GM23338 (cell line): ENCODE measurements at regions not wholly inside any gene's neighbourhood (a gene's known extent, or its start where the extent isn't known, plus 50 kb on each side); places are given as distances from the start of the nearest gene placed in this dataset.

Experiments used
- ATAC-seq: fragments of 200-7000 bp; cut with Tn5 transposase; 3 replicates; pipeline ENCODE4 v1.9.1; 2020
- DNase-seq: peaks from one replicate; pipeline ENCODE4 v3.0.0-alpha.2; 2015; ENCODE audit warnings: low spot score
- H2AFZ ChIP-seq: fragments of 200-600 bp; sonication (generic); 2 replicates; pipeline ENCODE4 v1.8.0; 2016; ENCODE audit warnings: antibody characterized with exemption, mild to moderate bottlenecking, moderate library complexity
- H3F3A ChIP-seq: fragments of 200-600 bp; sonication (generic); replicated peaks from 2 replicates; pipeline ENCODE4 v1.8.0; 2017; ENCODE audit warnings: antibody characterized with exemption, mixed run types, low read depth
- H3K27ac ChIP-seq: fragments of 200-600 bp; sonication (generic); 2 replicates; pipeline ENCODE4 v1.6.1; 2016; ENCODE audit warnings: low read depth
- H3K27me3 ChIP-seq: fragments of 200-600 bp; sonication (generic); 2 replicates; pipeline ENCODE4 v1.8.0; 2016; ENCODE audit warnings: mild to moderate bottlenecking, mixed run types, moderate library complexity; ENCODE audit not compliant: insufficient read depth
- H3K36me3 ChIP-seq: fragments of 200-600 bp; sonication (generic); 2 replicates; pipeline ENCODE4 v1.8.0; 2016; ENCODE audit warnings: mild to moderate bottlenecking; ENCODE audit not compliant: insufficient read depth
- H3K4me1 ChIP-seq: fragments of 200-600 bp; sonication (generic); 2 replicates; pipeline ENCODE4 v1.8.0; 2016; ENCODE audit warnings: mild to moderate bottlenecking, moderate library complexity; ENCODE audit not compliant: insufficient read depth
- H3K4me2 ChIP-seq: fragments of 200-600 bp; sonication (generic); 2 replicates; pipeline ENCODE4 v1.7.1; 2017; ENCODE audit warnings: mixed run types
- H3K4me3 ChIP-seq: fragments of 200-600 bp; sonication (generic); 2 replicates; pipeline ENCODE4 v1.6.1; 2016; ENCODE audit warnings: mixed run types
- H3K79me2 ChIP-seq: fragments of 200-600 bp; sonication (generic); replicated peaks from 2 replicates; pipeline ENCODE4 v1.8.0; 2017; ENCODE audit warnings: mild to moderate bottlenecking; ENCODE audit not compliant: insufficient read depth
- H3K9me2 ChIP-seq: fragments of 200-600 bp; sonication (generic); 2 replicates; pipeline ENCODE4 v1.8.0; 2017; ENCODE audit not compliant: insufficient read depth
- H4K20me1 ChIP-seq: fragments of 200-600 bp; sonication (generic); replicated peaks from 2 replicates; pipeline ENCODE4 v1.8.0; 2017; ENCODE audit warnings: mild to moderate bottlenecking; ENCODE audit not compliant: insufficient read depth
- H3K27ac Mint-ChIP-seq: 2 replicates; pipeline ENCODE4 v1.8.0; 2020; ENCODE audit warnings: inconsistent platforms, mild to moderate bottlenecking, moderate library complexity, mixed read lengths
- H3K27me3 Mint-ChIP-seq: 3 replicates; pipeline ENCODE4 v1.8.0; 2022; ENCODE audit warnings: low read depth, mild to moderate bottlenecking, moderate library complexity, mixed read lengths, inconsistent platforms; ENCODE audit not compliant: insufficient read depth, poor library complexity
- H3K36me3 Mint-ChIP-seq: 3 replicates; pipeline ENCODE4 v1.8.0; 2021; ENCODE audit warnings: low read depth, mild to moderate bottlenecking, inconsistent platforms, moderate library complexity, mixed read lengths
- H3K4me1 Mint-ChIP-seq: 3 replicates; pipeline ENCODE4 v1.8.0; 2020; ENCODE audit warnings: mild to moderate bottlenecking, inconsistent platforms, mixed read lengths
- H3K4me3 Mint-ChIP-seq: 3 replicates; pipeline ENCODE4 v1.8.0; 2021; ENCODE audit warnings: moderate library complexity, mild to moderate bottlenecking, inconsistent platforms, mixed read lengths
- H3K9me3 Mint-ChIP-seq: 3 replicates; pipeline ENCODE4 v1.8.0; 2020; ENCODE audit warnings: moderate library complexity, mild to moderate bottlenecking, inconsistent platforms, mixed read lengths
- CREB1 ChIP-seq: fragments of 250-450 bp; sonication (Bioruptor Pico); IDR thresholded peaks from 2 replicates; pipeline ENCODE4 v1.5.0; 2020; ENCODE audit warnings: low read depth, mild to moderate bottlenecking, moderate library complexity
- CTCF ChIP-seq, 2 experiments: fragments of 200-600 bp in 1 of 2; sonication (generic) in 1 of 2; conservative IDR thresholded peaks; 2 replicates each; pipeline versions ENCODE4 v1.5.1 to v1.6.1; 2016 to 2017; ENCODE audit warnings: antibody characterized with exemption in 2 of 2, low read depth in 2 of 2, mild to moderate bottlenecking in 2 of 2, moderate library complexity in 1 of 2
- ETS1 ChIP-seq: IDR thresholded peaks from 2 replicates; pipeline ENCODE4 v1.6.1; 2016; ENCODE audit warnings: antibody characterized with exemption
- EZH2 ChIP-seq: fragments of 200-600 bp; sonication (generic); IDR thresholded peaks from one replicate; pipeline ENCODE4 v1.8.0; 2017; ENCODE audit warnings: antibody characterized with exemption, mild to moderate bottlenecking, low read depth; ENCODE audit not compliant: unreplicated experiment
- EZH2phosphoT487 ChIP-seq: fragments of 200-600 bp; sonication (generic); IDR thresholded peaks from one replicate; pipeline ENCODE4 v1.8.1; 2018; ENCODE audit warnings: antibody characterized with exemption; ENCODE audit not compliant: unreplicated experiment
- JUNB ChIP-seq: IDR thresholded peaks from one replicate; pipeline ENCODE4 v1.6.1; 2016; ENCODE audit warnings: antibody characterized with exemption; ENCODE audit not compliant: unreplicated experiment
- NANOG ChIP-seq: IDR thresholded peaks from 2 replicates; pipeline ENCODE4 v1.6.1; 2016; ENCODE audit warnings: antibody characterized with exemption, borderline replicate concordance
- POLR2AphosphoS5 ChIP-seq: IDR thresholded peaks from 2 replicates; pipeline ENCODE4 v1.6.1; 2016; ENCODE audit warnings: antibody characterized with exemption, low read depth
- REST ChIP-seq: IDR thresholded peaks from one replicate; pipeline ENCODE4 v1.6.1; 2018; ENCODE audit warnings: antibody characterized with exemption; ENCODE audit not compliant: unreplicated experiment
- STAT1 ChIP-seq: IDR thresholded peaks from one replicate; pipeline ENCODE4 v1.6.1; 2016; ENCODE audit warnings: antibody characterized with exemption; ENCODE audit not compliant: unreplicated experiment
- ZNF114 ChIP-seq: fragments of 250-450 bp; sonication (Bioruptor Pico); IDR thresholded peaks from 2 replicates; pipeline ENCODE4 v1.5.0; 2020; ENCODE audit warnings: mild to moderate bottlenecking, moderate library complexity
- ZNF331 ChIP-seq: fragments of 250-450 bp; sonication (Bioruptor Pico); IDR thresholded peaks from 2 replicates; pipeline ENCODE4 v1.5.0; 2020; ENCODE audit warnings: low read depth, mild to moderate bottlenecking, moderate library complexity

- H3K4me3 Mint-ChIP-seq = no peak overlapping the region
- DNase-seq (no peak), ATAC-seq (no peak)
- Histone ChIP-seq H3K27ac (no peak overlapping the region), H3K4me1 (no peaks in the 10 kb centered on the region), H3K4me3 (no peak overlapping the region), H3K36me3 (peaks cover 5% of the 10 kb centered on the region; the same call in 1 of the 2 replicates), H3K27me3 (no peaks in the 10 kb centered on the region), H2AFZ (no peak overlapping the region), H4K20me1 (no peaks in the 10 kb centered on the region), H3F3A (no peaks in the 10 kb centered on the region), H3K79me2 (no peaks in the 10 kb centered on the region), H3K4me2 (no peak overlapping the region), H3K9me2 (no peaks in the 10 kb centered on the region)
- peaks cover 90% of the 10 kb centered on the region for H3K9me3 Mint-ChIP-seq
- no peaks in the 10 kb centered on the region for H3K4me1 Mint-ChIP-seq
- no peak for TF ChIP-seq REST
- no peaks in the 10 kb centered on the region for H3K27me3 Mint-ChIP-seq
- H3K27ac Mint-ChIP-seq = no peak overlapping the region
- peaks cover 10% of the 10 kb centered on the region; the same call in 2 of the 3 replicates for H3K36me3 Mint-ChIP-seq
Measured at GRCh38 chr9:102101723-102102122, 363.3 kb upstream of the GRIN3A start.

GRCh38 chr9:102087141-102087540 is 348.7 kb upstream of the GRIN3A start:
- ATAC-seq = no peak
- Histone ChIP-seq H3K4me1 (no peaks in the 10 kb centered on the region), H3K27ac (no peak overlapping the region), H2AFZ (no peak overlapping the region), H3K4me2 (no peak overlapping the region), H4K20me1 (no peaks in the 10 kb centered on the region), H3K4me3 (no peak overlapping the region), H3K36me3 (no peaks in the 10 kb centered on the region; the same call in 1 of the 2 replicates), H3K9me2 (no peaks in the 10 kb centered on the region), H3F3A (no peaks in the 10 kb centered on the region), H3K27me3 (no peaks in the 10 kb centered on the region), H3K79me2 (no peaks in the 10 kb centered on the region)
- H3K4me1 Mint-ChIP-seq = no peaks in the 10 kb centered on the region
- peaks cover 4% of the 10 kb centered on the region; the same call in 2 of the 3 replicates for H3K36me3 Mint-ChIP-seq
- no peak overlapping the region for H3K27ac Mint-ChIP-seq
- H3K9me3 Mint-ChIP-seq = peaks cover 83% of the 10 kb centered on the region
- peaks cover 2% of the 10 kb centered on the region for H3K27me3 Mint-ChIP-seq
- TF ChIP-seq NANOG (no peak), ETS1 (no peak), STAT1 (no peak), EZH2phosphoT487 (no peak), JUNB (no peak), REST (no peak), ZNF331 (CRISPR knock-in tag) (no peak), POLR2AphosphoS5 (no peak), ZNF114 (no peak), CTCF (conservative IDR thresholded peaks at IDR 0.05; ENCODE audit: low read depth in 2 of 2) (no peak), EZH2 (no peak), CREB1 (CRISPR knock-in tag) (no peak)
- no peak overlapping the region for H3K4me3 Mint-ChIP-seq
- no peak for DNase-seq
